Calu3 (cell line): ENCODE measurements at regions not wholly inside any gene's neighbourhood (a gene's known extent, or its start where the extent isn't known, plus 50 kb on each side); places are given as distances from the start of the nearest gene placed in this dataset.

Experiments
- BruUV-seq: library from RNA; stranded (reverse); fragments of 400-500 nt; replicated peaks from 2 replicates; lab custom pipeline; 2021; lab: Mats Ljungman, UMichigan
- CTCF ChIA-PET: fragments of 300-600 bp; sonication (Branson Sonifier 250); formaldehyde crosslinking; loops from one replicate; lab custom pipeline; 2022; ENCODE audit warnings: antibody characterized with exemption; lab: Charles Lee
- DNase-seq: peaks from one replicate; pipeline ENCODE4 v3.0.0; 2022
- H3K27ac Mint-ChIP-seq: one replicate; pipeline ENCODE4 v1.8.0; 2022; ENCODE audit warnings: mixed read lengths; ENCODE audit not compliant: unreplicated experiment
- H3K27me3 Mint-ChIP-seq: one replicate; pipeline ENCODE4 v1.8.0; 2022; ENCODE audit warnings: mixed read lengths; ENCODE audit not compliant: unreplicated experiment
- H3K36me3 Mint-ChIP-seq: one replicate; pipeline ENCODE4 v1.8.0; 2022; ENCODE audit warnings: mild to moderate bottlenecking, moderate library complexity, mixed read lengths; ENCODE audit not compliant: insufficient read depth, unreplicated experiment
- H3K4me1 Mint-ChIP-seq: one replicate; pipeline ENCODE4 v1.8.0; 2022; ENCODE audit warnings: mild to moderate bottlenecking, low read depth, mixed read lengths; ENCODE audit not compliant: unreplicated experiment
- H3K4me3 Mint-ChIP-seq: one replicate; pipeline ENCODE4 v1.8.0; 2022; ENCODE audit warnings: mild to moderate bottlenecking, low read depth, moderate library complexity, mixed read lengths; ENCODE audit not compliant: unreplicated experiment
- H3K9me3 Mint-ChIP-seq: one replicate; pipeline ENCODE4 v1.8.0; 2022; ENCODE audit warnings: low read depth, mixed read lengths; ENCODE audit not compliant: unreplicated experiment
- CTCF ChIP-seq: fragments of 200-600 bp; IDR thresholded peaks from one replicate; pipeline ENCODE4 v1.8.0; 2022; ENCODE audit warnings: antibody characterized with exemption; ENCODE audit not compliant: unreplicated experiment
- intact Hi-C: fragments of 100-400 bp; cut with micrococcal nuclease; formaldehyde crosslinking; loops from one replicate; pipeline ENCODE4 v1.10.0; 2022; ENCODE audit not compliant: unreplicated experiment

- no peaks in the 10 kb centered on the region for H3K4me1 Mint-ChIP-seq
- no TSS peak for BruUV-seq
- no peaks in the 10 kb centered on the region for H3K9me3 Mint-ChIP-seq
- no peaks in the 10 kb centered on the region for H3K27me3 Mint-ChIP-seq
- intact Hi-C loops: no loop called here
- CTCF ChIA-PET: no interaction called here
- TF ChIP-seq CTCF: no peak
- H3K36me3 Mint-ChIP-seq: no peaks in the 10 kb centered on the region
- H3K27ac Mint-ChIP-seq: no peak overlapping the region
- H3K4me3 Mint-ChIP-seq: no peak overlapping the region
- DNase-seq: no peak
These were observed 222.6 kb upstream of the DPYD start for GRCh38 chr1:98143403-98143802.

GRCh38 chr1:98133131-98133530, 212.3 kb upstream of the DPYD start:
- Mint-ChIP-seq H3K27me3 (no peaks in the 10 kb centered on the region), H3K4me3 (no peak overlapping the region), H3K36me3 (no peaks in the 10 kb centered on the region), H3K9me3 (no peaks in the 10 kb centered on the region), H3K4me1 (peaks cover 8% of the 10 kb centered on the region), H3K27ac (no peak overlapping the region)
- BruUV-seq: no TSS peak
- DNase-seq: no peak
- no peak for TF ChIP-seq CTCF
- intact Hi-C loops: no loop called here
- CTCF ChIA-PET: no interaction called here

- CTCF ChIA-PET: no interaction called here
- H3K36me3 Mint-ChIP-seq: no peaks in the 10 kb centered on the region
- peaks cover 8% of the 10 kb centered on the region for H3K4me1 Mint-ChIP-seq
- BruUV-seq: no TSS peak
- no peak for TF ChIP-seq CTCF
- intact Hi-C loops: no loop called here
- no peak overlapping the region for H3K27ac Mint-ChIP-seq
- H3K27me3 Mint-ChIP-seq: no peaks in the 10 kb centered on the region
- H3K9me3 Mint-ChIP-seq: no peaks in the 10 kb centered on the region
- no peak for DNase-seq
- no peak overlapping the region for H3K4me3 Mint-ChIP-seq
These were observed 209.6 kb upstream of the DPYD start for GRCh38 chr1:98130408-98130807.

- no peaks in the 10 kb centered on the region for H3K9me3 Mint-ChIP-seq
- no peak for DNase-seq
- CTCF ChIA-PET: no interaction called here
- H3K4me1 Mint-ChIP-seq: peaks cover 8% of the 10 kb centered on the region
- no peak overlapping the region for H3K4me3 Mint-ChIP-seq
- intact Hi-C loops: no loop called here
- no peak for TF ChIP-seq CTCF
- H3K27ac Mint-ChIP-seq: no peak overlapping the region
- no peaks in the 10 kb centered on the region for H3K27me3 Mint-ChIP-seq
- H3K36me3 Mint-ChIP-seq: no peaks in the 10 kb centered on the region
- BruUV-seq: no TSS peak
These were observed 208.7 kb upstream of the DPYD start for GRCh38 chr1:98129491-98129890.

- CTCF ChIA-PET: interaction anchor here (0.5 kb wide), 1 partner anchor 299 kb away, joined by 3 read pairs; no protein-coding TSS in a partner anchor
- H3K9me3 Mint-ChIP-seq: no peaks in the 10 kb centered on the region
- H3K27me3 Mint-ChIP-seq: no peaks in the 10 kb centered on the region
- no peaks in the 10 kb centered on the region for H3K36me3 Mint-ChIP-seq
- intact Hi-C loops: no loop called here
- TF ChIP-seq CTCF: no peak
- H3K4me1 Mint-ChIP-seq: no peaks in the 10 kb centered on the region
- DNase-seq: no peak
- no peak overlapping the region for H3K27ac Mint-ChIP-seq
- no peak overlapping the region for H3K4me3 Mint-ChIP-seq
- no TSS peak for BruUV-seq
These were observed 205.9 kb upstream of the DPYD start for GRCh38 chr1:98126740-98127139.
